Activated B cell treated with CpG ODN at 0.5 μM for 24 hours (primary cell): ENCODE measurements at regions not wholly inside any gene's neighbourhood (a gene's known extent, or its start where the extent isn't known, plus 50 kb on each side); places are given as distances from the start of the nearest gene placed in this dataset.

Experiments
- ATAC-seq: fragments of 200-7000 bp; cut with Tn5 transposase; one replicate; pipeline ENCODE4 v1.10.0; 2021; ENCODE audit warnings: low read depth, mild to moderate bottlenecking, moderate library complexity
- CTCF ChIA-PET: fragments of 350-600 bp; sonication (Branson Sonifier 250); formaldehyde crosslinking; loops from one replicate; lab custom pipeline; 2021; ENCODE audit warnings: antibody characterized with exemption; lab: Charles Lee
- POLR2A ChIA-PET: fragments of 350-600 bp; sonication (Branson Sonifier 250); formaldehyde crosslinking; loops from one replicate; lab custom pipeline; 2021; ENCODE audit warnings: antibody characterized with exemption; lab: Charles Lee
- DNase-seq: peaks from one replicate; pipeline ENCODE4 v3.0.0; 2022
- H3K27ac Mint-ChIP-seq: one replicate; pipeline ENCODE4 v1.8.0; 2020; ENCODE audit warnings: mixed read lengths
- H3K27me3 Mint-ChIP-seq: one replicate; pipeline ENCODE4 v1.8.0; 2021; ENCODE audit warnings: mixed read lengths
- H3K36me3 Mint-ChIP-seq: one replicate; pipeline ENCODE4 v1.8.0; 2021; ENCODE audit warnings: low read depth, mixed read lengths
- H3K4me1 Mint-ChIP-seq: one replicate; pipeline ENCODE4 v1.8.0; 2021; ENCODE audit warnings: mixed read lengths
- H3K4me3 Mint-ChIP-seq: one replicate; pipeline ENCODE4 v1.8.0; 2020; ENCODE audit warnings: mild to moderate bottlenecking, mixed read lengths
- H3K9me3 Mint-ChIP-seq: one replicate; pipeline ENCODE4 v1.8.0; 2020; ENCODE audit warnings: mixed read lengths
- intact Hi-C: fragments of 100-400 bp; cut with micrococcal nuclease; formaldehyde crosslinking; loops from one replicate; pipeline ENCODE4 v1.15.1; 2024
- TF ChIP-seq, protein P1 (sequence below): fragments of 200-600 bp; IDR thresholded peaks from one replicate; pipeline ENCODE4 v1.8.0; 2022; ENCODE audit warnings: antibody characterized with exemption, mild to moderate bottlenecking

DNA sequence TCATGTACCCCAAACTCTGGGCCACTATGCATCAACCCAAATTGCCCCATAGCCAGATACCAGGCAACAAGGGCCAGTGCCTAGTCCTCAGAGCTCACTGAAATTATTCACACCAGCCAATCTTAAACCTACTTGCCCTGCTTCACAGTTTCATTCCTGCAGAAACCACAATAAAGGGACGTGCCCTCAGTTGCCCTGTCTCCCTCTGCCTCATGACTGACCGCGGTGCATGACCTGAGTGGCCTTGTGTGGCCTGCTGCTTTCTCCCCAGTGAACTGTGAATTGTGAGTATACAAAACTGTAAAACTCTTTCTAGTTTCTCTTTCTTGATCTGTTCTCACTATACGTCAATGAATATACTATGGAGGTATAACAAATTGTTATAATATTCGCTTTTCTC, 490.9 kb upstream of the MIS18BP1 start:
- Mint-ChIP-seq H3K9me3 (peaks cover 10% of the 10 kb centered on the region), H3K36me3 (no peaks in the 10 kb centered on the region), H3K27ac (no peak overlapping the region), H3K27me3 (no peaks in the 10 kb centered on the region), H3K4me3 (no peak overlapping the region), H3K4me1 (no peaks in the 10 kb centered on the region)
- intact Hi-C loops, result no loop called here
- POLR2A ChIA-PET, result no interaction called here
- no peak for ATAC-seq
- no peak for DNase-seq
- TF ChIP-seq, protein P1, sequence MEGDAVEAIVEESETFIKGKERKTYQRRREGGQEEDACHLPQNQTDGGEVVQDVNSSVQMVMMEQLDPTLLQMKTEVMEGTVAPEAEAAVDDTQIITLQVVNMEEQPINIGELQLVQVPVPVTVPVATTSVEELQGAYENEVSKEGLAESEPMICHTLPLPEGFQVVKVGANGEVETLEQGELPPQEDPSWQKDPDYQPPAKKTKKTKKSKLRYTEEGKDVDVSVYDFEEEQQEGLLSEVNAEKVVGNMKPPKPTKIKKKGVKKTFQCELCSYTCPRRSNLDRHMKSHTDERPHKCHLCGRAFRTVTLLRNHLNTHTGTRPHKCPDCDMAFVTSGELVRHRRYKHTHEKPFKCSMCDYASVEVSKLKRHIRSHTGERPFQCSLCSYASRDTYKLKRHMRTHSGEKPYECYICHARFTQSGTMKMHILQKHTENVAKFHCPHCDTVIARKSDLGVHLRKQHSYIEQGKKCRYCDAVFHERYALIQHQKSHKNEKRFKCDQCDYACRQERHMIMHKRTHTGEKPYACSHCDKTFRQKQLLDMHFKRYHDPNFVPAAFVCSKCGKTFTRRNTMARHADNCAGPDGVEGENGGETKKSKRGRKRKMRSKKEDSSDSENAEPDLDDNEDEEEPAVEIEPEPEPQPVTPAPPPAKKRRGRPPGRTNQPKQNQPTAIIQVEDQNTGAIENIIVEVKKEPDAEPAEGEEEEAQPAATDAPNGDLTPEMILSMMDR, result no peak
- CTCF ChIA-PET, result no interaction called here

DNA sequence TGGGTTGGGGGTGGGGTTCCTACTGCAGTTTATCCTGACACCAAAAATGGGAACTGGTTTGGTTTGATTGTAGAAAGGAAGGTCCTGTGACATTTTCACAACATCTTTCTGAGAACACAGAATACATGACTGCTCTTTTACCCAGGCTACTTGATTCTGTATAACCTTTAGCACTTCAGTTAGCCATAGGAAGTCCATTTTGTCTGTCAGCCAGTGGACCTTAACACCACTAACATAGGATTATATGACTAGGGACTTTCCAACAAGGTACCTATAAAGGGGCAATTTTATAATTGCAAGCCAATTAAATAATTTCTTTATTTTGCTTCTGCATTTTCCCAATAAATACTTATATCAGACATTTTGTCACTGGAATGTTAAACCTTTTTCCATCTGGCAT, 489.2 kb upstream of the MIS18BP1 start:
- Mint-ChIP-seq H3K27ac (no peak overlapping the region), H3K27me3 (no peaks in the 10 kb centered on the region), H3K4me1 (no peaks in the 10 kb centered on the region), H3K9me3 (peaks cover 8% of the 10 kb centered on the region), H3K4me3 (no peak overlapping the region), H3K36me3 (no peaks in the 10 kb centered on the region)
- DNase-seq, result no peak
- CTCF ChIA-PET, result no interaction called here
- intact Hi-C loops, result no loop called here
- no peak for ATAC-seq
- TF ChIP-seq, protein P1, result no peak
- POLR2A ChIA-PET, result no interaction called here

DNA sequence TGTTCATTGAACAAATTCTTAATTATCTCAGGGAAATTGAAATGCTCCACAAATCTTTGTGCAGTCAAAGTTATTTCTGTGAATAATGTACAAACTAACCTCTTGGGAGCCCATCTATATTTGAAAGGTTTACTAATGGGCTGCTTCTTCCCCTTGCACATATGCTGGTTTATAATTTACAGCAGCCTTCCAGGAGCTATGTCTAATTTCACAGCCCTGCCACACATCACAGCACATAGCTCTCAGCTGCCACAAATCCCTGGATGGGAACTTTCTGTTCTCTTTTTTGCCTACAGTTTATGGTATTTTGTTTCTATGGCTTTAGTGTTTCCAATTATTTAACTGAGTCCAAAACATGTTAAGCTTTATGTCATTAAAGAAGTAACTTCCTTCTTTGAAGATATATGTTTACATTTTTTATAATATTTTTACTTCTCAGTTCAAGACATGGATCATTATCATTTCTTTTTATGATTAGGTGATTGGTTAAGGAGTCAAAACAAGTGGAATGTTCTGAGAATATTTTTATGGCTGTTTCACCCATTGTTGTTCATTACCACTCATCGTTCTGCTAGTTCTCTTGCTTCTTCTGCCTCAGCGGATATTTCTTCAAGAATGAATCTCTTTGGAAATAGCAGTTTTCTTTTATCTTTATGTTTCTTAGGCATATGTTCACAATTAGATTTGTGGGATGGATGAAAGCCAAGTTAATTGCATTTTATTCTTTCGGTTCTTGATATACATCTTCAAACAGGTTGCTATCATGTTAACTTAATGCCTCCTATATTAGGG, 475.6 kb upstream of the MIS18BP1 start:
- DNase-seq (no peak), ATAC-seq (no peak)
- Mint-ChIP-seq H3K27me3 (no peaks in the 10 kb centered on the region), H3K9me3 (peaks cover 11% of the 10 kb centered on the region), H3K27ac (no peak overlapping the region), H3K4me3 (no peak overlapping the region), H3K4me1 (no peaks in the 10 kb centered on the region), H3K36me3 (no peaks in the 10 kb centered on the region)
- POLR2A ChIA-PET, result no interaction called here
- TF ChIP-seq, protein P1, result no peak
- intact Hi-C loops, result no loop called here
- CTCF ChIA-PET, result no interaction called here

DNA sequence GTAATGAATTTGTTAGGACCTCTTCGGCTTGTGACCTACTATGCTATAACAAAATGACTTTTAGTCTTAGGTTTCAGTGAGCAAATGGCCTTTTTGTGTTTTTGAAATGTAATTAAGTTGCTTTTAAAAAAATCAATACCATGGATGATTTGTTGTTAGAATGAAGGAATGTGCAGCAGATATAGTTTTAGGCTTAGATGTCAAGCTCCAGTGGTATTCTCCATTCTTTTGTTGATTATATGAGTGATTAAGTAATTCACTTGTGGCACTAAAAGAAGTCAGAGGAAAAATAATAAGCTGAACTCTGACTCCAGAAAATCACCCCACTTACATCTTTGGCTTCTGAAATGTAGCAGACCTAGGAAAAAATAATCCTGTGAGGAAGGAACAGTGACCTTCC, 474.1 kb upstream of the MIS18BP1 start:
- peaks cover 9% of the 10 kb centered on the region for H3K9me3 Mint-ChIP-seq
- no peak overlapping the region for H3K27ac Mint-ChIP-seq
- no peak for DNase-seq
- H3K27me3 Mint-ChIP-seq, result no peaks in the 10 kb centered on the region
- TF ChIP-seq, protein P1, result no peak
- ATAC-seq, result no peak
- POLR2A ChIA-PET, result no interaction called here
- no peak overlapping the region for H3K4me3 Mint-ChIP-seq
- no peaks in the 10 kb centered on the region for H3K36me3 Mint-ChIP-seq
- H3K4me1 Mint-ChIP-seq, result no peaks in the 10 kb centered on the region
- intact Hi-C loops, result no loop called here
- CTCF ChIA-PET, result no interaction called here

DNA sequence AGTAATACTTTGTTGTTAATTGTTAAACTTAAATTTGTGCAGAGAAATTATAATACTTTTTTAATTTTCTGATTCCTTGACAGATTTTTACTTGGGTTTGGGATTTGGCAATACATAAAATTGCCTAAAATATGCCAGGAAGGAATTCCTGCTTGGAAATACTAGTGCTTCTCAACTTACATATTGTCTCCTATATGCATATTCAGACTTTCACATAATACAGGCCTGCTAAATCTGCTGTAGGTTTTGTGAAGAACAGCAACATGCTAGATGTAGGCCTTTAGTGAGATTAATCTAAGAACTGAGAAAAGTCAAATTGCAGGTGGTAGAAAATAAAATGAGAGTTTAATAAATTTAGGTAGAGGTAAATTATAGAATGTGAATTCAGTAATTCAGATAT, 468.5 kb upstream of the MIS18BP1 start:
- H3K27ac Mint-ChIP-seq, result no peak overlapping the region
- H3K36me3 Mint-ChIP-seq, result no peaks in the 10 kb centered on the region
- TF ChIP-seq, protein P1, result no peak
- DNase-seq (no peak), ATAC-seq (no peak)
- no peaks in the 10 kb centered on the region for H3K27me3 Mint-ChIP-seq
- H3K4me1 Mint-ChIP-seq, result no peaks in the 10 kb centered on the region
- H3K9me3 Mint-ChIP-seq, result peaks cover 11% of the 10 kb centered on the region
- CTCF ChIA-PET, result no interaction called here
- POLR2A ChIA-PET, result no interaction called here
- no peak overlapping the region for H3K4me3 Mint-ChIP-seq
- intact Hi-C loops, result no loop called here
